ENCODE measurements at regions not wholly inside any gene's neighbourhood (a gene's known extent, or its start where the extent isn't known, plus 50 kb on each side); places are given as distances from the start of the nearest gene placed in this dataset.
"Not testable (repeated sequence)": the region's sequence is repeated elsewhere in the genome, so short reads cannot be mapped to it uniquely, and the experiment has no call there.

- not testable (repeated sequence) for TF ChIP-seq CTCF (conservative IDR thresholded peaks at IDR 0.05; ENCODE audit: low read depth, low read length); USF2 (IDR thresholded peaks at IDR 0.05; ENCODE audit: low read depth, low read length); RFX5 (IDR thresholded peaks at IDR 0.05; ENCODE audit: low read depth, low read length); BHLHE40 (IDR thresholded peaks at IDR 0.05; ENCODE audit: low read depth, low read length); RAD21 (IDR thresholded peaks at IDR 0.05; ENCODE audit: low read length); MXI1 (IDR thresholded peaks at IDR 0.05; ENCODE audit: borderline replicate concordance, low read depth, low read length); ELK1 (IDR thresholded peaks at IDR 0.05; ENCODE audit: borderline replicate concordance, low read depth, low read length); POLR2A (IDR thresholded peaks at IDR 0.05; ENCODE audit: low read depth, low read length); CHD1 (IDR thresholded peaks at IDR 0.05; ENCODE audit: low read depth, low read length)
Observed at GRCh38 chr21:10440639-10441038, 80.7 kb upstream of the TPTE start.

Data from IMR-90 (cell line).